ENCODE measurements at regions not wholly inside any gene's neighbourhood (a gene's known extent, or its start where the extent isn't known, plus 50 kb on each side); places are given as distances from the start of the nearest gene placed in this dataset.

DNA sequence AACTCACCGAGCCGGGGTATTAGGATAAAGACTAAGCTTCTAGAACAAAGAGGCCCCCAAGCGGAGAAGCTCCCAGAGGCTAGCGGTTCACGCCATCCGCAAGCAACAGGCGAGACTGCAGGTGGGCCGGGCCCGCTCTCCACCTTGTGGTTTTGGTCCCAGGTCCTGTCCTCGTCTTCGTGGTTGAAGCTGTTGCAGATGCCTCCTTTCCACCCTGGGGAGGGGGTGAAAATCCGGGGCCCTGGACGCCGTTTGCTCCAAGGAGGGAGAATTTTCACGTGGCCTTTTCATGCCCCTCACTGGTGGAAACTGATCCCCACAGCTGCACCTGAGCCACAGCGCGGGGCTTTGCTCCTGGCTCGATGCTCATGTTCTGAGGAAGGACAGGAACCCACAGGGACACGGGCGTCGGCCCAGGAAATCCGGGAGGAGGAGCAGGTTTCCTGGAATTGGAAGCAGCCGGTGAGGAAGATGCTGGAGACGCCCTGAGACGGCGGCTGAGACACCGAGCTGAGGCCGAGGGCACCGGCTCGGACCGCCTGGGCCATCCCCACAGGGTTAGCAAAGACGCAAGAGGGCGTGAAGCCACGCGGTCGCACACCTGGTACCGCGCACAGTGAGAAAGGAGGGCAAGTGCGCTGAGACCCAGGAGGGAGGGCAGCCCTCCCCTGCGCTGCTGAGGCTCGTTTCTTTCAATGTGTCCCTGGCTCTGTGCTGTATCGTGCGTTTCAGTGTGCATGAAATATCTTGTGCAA is 54.7 kb upstream of the SALL3 start:
- no peak for DNase-seq (ENCODE audit: low read depth in 4 of 4, low spot score in 1 of 4)

DNA sequence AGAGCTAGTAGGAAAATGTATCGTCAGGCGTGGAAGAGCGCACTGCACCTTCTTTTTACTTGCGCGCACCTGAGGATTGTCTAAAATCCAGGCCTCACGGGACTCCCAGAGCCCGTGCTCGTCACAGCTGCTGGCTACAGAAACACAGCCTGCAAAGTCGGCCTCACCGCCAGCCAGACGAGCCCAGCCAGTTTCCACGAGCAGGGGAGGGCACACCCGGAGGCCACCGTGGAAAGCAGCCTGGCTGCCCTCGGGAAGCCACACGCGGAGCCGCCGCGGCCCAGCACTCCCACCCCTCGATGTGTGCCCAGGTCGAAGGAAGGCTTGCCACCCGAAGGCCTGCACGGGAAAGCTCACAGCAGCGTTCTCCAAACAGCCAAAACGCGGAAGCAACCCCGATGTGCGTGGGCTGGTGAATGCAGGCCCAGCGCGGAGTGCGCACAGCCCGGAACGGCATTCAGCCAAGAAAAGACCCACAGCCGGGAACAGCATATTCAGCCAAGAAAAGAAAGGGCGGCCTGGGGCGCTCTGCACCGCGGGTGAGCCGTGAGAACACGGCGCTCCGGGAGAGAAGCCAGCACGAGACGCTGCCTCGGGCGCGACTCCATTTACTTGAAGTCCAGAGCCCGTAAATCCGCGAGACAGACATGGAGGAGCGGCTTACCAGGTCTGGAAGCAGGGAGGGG is 53.9 kb upstream of the SALL3 start:
- no peak for DNase-seq (ENCODE audit: low read depth in 4 of 4, low spot score in 1 of 4)

DNA sequence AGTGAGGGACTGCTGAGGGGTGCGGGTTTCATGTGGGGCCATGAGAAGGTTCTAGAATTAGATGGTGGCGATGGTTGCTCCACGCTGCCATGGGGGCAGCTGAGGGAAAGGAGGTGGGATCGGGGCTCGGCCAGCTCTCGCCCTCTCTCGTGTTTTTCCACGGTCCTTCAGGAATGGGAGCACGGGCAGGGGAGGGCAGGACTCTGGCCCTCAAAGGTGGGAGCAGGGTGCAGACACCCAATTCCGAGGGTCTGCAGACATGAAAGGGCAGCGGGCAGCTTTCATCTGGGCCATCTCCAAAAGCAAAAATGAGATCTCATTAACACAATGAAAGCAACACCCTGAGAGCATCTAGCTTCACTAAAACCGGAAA is 53.4 kb upstream of the SALL3 start:
- DNase-seq (ENCODE audit: low read depth in 4 of 4, low spot score in 1 of 4): no peak

DNA sequence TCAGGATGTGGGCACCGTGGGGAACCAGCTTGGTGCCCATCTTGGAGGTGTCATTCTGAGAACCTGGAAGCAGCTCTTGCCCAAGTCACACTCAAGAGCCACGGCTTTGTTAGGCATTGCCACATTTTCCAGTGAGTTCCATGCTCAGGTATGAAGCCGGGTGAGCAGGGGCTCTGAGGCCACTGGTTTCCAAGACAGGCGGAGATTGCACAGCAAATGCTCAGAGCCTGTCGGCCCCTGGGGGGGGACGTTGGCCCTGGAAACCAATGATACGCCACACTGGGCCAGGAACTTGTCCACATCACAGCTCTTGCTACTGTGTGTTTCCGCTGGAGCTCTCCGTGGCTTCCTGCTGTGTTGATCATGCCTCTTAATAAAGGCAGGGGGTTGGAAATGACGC is 52.5 kb upstream of the SALL3 start:
- no peak for DNase-seq (ENCODE audit: low read depth in 4 of 4, low spot score in 1 of 4)

DNA sequence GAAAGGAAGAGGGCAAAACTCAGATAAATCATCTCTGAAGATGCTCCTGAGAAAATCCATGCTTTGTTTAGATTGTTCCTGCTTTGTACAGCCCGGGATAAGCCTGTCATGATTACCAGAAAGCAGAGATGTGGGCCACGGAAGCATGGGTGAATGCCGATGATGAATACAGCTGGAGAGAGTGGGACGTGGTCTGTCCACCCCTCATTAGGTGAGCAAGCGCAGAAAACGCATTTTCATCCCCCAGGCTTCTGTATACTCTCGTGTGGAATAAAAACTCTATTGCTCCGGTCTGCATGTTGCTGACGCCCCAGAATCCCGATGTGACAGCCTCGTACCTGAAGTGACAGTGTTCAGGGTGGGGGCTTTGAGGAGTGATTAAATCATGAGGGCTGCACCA is 52.0 kb upstream of the SALL3 start:
- DNase-seq (ENCODE audit: low read depth in 4 of 4, low spot score in 1 of 4): no peak

DNA sequence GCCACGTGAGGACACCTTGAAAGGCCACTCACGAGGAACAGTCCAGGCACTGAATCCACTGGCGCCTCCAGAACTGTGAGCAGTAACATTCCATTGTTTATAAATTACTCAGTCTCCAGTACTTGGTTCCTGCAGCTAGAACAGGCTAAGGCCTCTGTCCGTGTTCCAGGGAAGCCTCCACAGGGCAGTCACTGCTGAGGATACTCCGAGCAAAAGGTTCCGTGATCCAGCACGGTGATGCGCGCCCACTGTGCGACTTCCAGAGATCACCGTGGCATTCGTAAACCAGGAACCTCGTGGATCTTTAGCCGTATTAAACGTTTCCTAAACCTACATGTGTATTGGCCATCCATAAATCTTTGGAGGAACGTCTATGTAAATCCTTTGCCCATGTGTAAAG is 51.5 kb upstream of the SALL3 start:
- DNase-seq (ENCODE audit: low read depth in 4 of 4, low spot score in 1 of 4): no peak

DNA sequence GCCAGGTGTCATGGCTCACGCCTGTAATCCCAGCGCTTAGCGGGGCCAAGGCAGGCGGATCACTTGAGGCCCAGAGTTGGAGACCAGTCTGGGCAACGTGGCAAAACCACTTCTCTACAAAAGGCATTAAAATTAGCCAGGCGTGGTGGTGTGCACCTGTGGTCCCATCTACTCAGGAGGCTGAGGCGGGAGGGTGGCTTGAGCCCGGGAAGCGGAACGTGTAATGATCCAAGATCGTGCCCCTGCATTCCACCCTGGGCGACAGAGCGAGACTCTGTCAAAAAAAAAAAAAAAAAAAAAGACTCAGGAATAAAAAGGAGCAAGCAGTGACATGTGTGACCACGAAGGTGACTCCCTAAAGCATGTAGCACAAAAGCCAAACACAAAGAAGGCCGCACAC is 50.1 kb upstream of the SALL3 start:
- no peak for DNase-seq (ENCODE audit: low read depth in 4 of 4, low spot score in 1 of 4)
